ENCODE measurements at regions not wholly inside any gene's neighbourhood (a gene's known extent, or its start where the extent isn't known, plus 50 kb on each side); places are given as distances from the start of the nearest gene placed in this dataset.

DNA sequence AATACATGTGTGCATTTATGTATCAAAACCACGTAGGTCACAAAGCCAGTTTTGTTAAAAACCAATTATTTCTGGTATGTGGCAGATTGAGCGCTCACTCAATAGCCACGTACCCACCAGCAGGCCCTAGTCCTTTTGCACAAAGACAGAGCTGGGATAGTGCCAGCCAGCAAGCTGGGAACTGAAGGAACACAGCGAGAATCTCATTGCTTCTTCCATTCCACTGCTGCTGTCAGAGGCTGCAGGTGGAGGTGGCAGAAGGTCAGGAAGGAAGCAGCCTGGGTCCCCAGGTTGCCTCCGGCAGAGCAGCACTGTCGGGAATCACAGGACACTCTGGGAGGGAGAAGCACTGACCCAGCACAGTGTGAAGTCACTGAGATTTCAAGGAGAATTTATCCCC is 385.5 kb upstream of the PFKP start:
- no peaks in the 10 kb centered on the region for H3K27me3 ChIP-seq
- no peaks in the 10 kb centered on the region for H3K9me2 ChIP-seq (replicated peaks; ENCODE audit: insufficient read depth)
- H4K20me1 ChIP-seq (ENCODE audit: insufficient read depth, poor library complexity, severe bottlenecking), result no peaks in the 10 kb centered on the region
- H3K79me2 ChIP-seq, result no peaks in the 10 kb centered on the region
- no peak overlapping the region for H2AFZ ChIP-seq
- no peaks in the 10 kb centered on the region for H3K4me1 ChIP-seq (ENCODE audit: insufficient read depth)
- TF ChIP-seq, protein P1, sequence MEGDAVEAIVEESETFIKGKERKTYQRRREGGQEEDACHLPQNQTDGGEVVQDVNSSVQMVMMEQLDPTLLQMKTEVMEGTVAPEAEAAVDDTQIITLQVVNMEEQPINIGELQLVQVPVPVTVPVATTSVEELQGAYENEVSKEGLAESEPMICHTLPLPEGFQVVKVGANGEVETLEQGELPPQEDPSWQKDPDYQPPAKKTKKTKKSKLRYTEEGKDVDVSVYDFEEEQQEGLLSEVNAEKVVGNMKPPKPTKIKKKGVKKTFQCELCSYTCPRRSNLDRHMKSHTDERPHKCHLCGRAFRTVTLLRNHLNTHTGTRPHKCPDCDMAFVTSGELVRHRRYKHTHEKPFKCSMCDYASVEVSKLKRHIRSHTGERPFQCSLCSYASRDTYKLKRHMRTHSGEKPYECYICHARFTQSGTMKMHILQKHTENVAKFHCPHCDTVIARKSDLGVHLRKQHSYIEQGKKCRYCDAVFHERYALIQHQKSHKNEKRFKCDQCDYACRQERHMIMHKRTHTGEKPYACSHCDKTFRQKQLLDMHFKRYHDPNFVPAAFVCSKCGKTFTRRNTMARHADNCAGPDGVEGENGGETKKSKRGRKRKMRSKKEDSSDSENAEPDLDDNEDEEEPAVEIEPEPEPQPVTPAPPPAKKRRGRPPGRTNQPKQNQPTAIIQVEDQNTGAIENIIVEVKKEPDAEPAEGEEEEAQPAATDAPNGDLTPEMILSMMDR (IDR thresholded peaks at IDR 0.05; ENCODE audit: poor library complexity), result no peak
- TF ChIP-seq EZH2 (IDR thresholded peaks at IDR 0.05; ENCODE audit: borderline replicate concordance), result no peak
- no peak for TF ChIP-seq EZH2phosphoT487 (IDR thresholded peaks at IDR 0.05; ENCODE audit: low read depth, severe bottlenecking, unreplicated experiment)
- no peak overlapping the region for H3K4me3 ChIP-seq
- 81% methylated on average over 6 of the region's 6 CpGs for WGBS (ENCODE audit: low lambda C conversion rate, missing lambda C conversion rate)
- H3K27ac ChIP-seq, result no peak overlapping the region
- no peaks in the 10 kb centered on the region for H3K9me3 ChIP-seq (ENCODE audit: low read depth)
- H3K4me2 ChIP-seq, result no peak overlapping the region
- DNase-seq (ENCODE audit: low spot score), result no peak
- no peaks in the 10 kb centered on the region for H3K36me3 ChIP-seq (replicated peaks; ENCODE audit: insufficient read depth, low read depth)

DNA sequence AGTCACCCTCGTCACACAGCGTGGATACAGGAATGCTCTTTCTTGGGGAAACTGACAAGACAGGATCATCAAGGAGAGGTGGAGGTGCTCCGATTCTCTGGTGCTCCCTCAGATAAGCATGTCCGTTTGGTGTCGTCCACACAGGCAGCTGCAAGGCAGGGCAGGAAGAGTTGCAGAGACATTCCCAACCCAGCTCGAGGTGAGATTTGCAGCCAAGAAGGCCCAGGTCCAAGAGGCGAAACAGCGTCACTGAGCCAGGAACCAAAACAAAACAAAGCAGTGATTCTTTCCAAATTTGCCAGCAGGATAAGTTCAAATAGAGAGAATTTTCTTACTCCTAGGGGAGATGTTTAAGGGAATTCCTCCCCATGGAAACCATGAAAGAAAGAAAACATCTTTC is 386.5 kb upstream of the PFKP start:
- H3K9me3 ChIP-seq (ENCODE audit: low read depth), result no peaks in the 10 kb centered on the region
- WGBS (ENCODE audit: low lambda C conversion rate, missing lambda C conversion rate), result 89% methylated on average over 8 of the region's 8 CpGs
- no peaks in the 10 kb centered on the region for H3K27me3 ChIP-seq
- no peaks in the 10 kb centered on the region for H3K4me1 ChIP-seq (ENCODE audit: insufficient read depth)
- H4K20me1 ChIP-seq (ENCODE audit: insufficient read depth, poor library complexity, severe bottlenecking), result no peaks in the 10 kb centered on the region
- H3K4me3 ChIP-seq, result no peak overlapping the region
- H3K9me2 ChIP-seq (replicated peaks; ENCODE audit: insufficient read depth), result no peaks in the 10 kb centered on the region
- no peak overlapping the region for H3K27ac ChIP-seq
- no peak for TF ChIP-seq EZH2 (IDR thresholded peaks at IDR 0.05; ENCODE audit: borderline replicate concordance)
- no peak for TF ChIP-seq EZH2phosphoT487 (IDR thresholded peaks at IDR 0.05; ENCODE audit: low read depth, severe bottlenecking, unreplicated experiment)
- TF ChIP-seq, protein P1 (IDR thresholded peaks at IDR 0.05; ENCODE audit: poor library complexity), result no peak
- H3K4me2 ChIP-seq, result no peak overlapping the region
- no peaks in the 10 kb centered on the region for H3K36me3 ChIP-seq (replicated peaks; ENCODE audit: insufficient read depth, low read depth)
- H2AFZ ChIP-seq, result no peak overlapping the region
- no peaks in the 10 kb centered on the region for H3K79me2 ChIP-seq
- no peak for DNase-seq (ENCODE audit: low spot score)

DNA sequence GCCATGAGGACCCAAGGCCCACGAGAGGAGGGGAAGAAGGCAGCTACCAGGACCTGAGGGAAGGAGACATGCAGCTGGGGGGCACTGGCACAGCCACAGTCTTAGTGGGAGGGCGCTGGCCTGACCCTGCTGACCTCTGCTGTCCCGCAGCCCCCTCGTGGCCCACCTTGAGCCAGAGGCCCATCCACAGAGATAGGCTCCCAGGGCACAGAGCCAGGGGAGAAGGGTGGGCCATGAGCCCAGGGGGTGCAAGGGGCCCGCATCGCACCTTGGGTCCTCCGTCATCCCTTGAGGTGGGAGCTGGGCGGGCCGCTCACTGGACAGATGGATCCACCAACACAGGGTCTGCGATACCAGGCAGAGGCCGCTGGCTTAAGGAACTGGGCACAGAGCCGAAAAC is 387.7 kb upstream of the PFKP start:
- Histone ChIP-seq H3K9me2 (replicated peaks; ENCODE audit: insufficient read depth) (no peaks in the 10 kb centered on the region), H3K4me2 (no peak overlapping the region), H4K20me1 (ENCODE audit: insufficient read depth, poor library complexity, severe bottlenecking) (no peaks in the 10 kb centered on the region), H3K36me3 (replicated peaks; ENCODE audit: insufficient read depth, low read depth) (no peaks in the 10 kb centered on the region), H3K79me2 (no peaks in the 10 kb centered on the region), H3K4me3 (no peak overlapping the region), H3K4me1 (ENCODE audit: insufficient read depth) (no peaks in the 10 kb centered on the region), H3K27me3 (no peaks in the 10 kb centered on the region), H2AFZ (no peak overlapping the region), H3K27ac (no peak overlapping the region), H3K9me3 (ENCODE audit: low read depth) (no peaks in the 10 kb centered on the region)
- WGBS (ENCODE audit: low lambda C conversion rate, missing lambda C conversion rate), result 93% methylated on average over 12 of the region's 12 CpGs
- DNase-seq (ENCODE audit: low spot score), result no peak
- TF ChIP-seq, protein P1 (IDR thresholded peaks at IDR 0.05; ENCODE audit: poor library complexity), result no peak
- no peak for TF ChIP-seq EZH2 (IDR thresholded peaks at IDR 0.05; ENCODE audit: borderline replicate concordance)
- TF ChIP-seq EZH2phosphoT487 (IDR thresholded peaks at IDR 0.05; ENCODE audit: low read depth, severe bottlenecking, unreplicated experiment), result no peak

DNA sequence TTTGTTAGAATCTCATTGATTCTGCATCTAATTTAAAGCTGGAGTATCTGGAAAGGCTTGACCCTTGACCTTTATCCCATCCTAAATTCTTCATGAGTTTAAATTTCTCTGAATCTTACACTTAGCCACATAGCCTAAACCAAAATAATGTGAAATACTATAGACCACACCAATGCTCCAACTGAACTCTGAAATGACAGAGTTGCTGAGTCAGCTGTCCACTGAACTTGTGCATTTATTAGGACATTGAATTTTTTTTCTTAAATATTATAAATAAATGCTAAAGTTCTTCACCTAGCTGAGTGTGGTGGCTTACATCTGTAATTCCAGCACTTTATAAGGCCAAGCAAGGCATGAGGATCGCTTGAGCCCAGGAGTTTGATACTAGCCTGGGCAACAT is 390.9 kb upstream of the PFKP start:
- H3K4me3 ChIP-seq, result no peak overlapping the region
- H3K9me3 ChIP-seq (ENCODE audit: low read depth), result no peaks in the 10 kb centered on the region
- 100% methylated on average over 1 of the region's 1 CpG for WGBS (ENCODE audit: low lambda C conversion rate, missing lambda C conversion rate)
- no peak overlapping the region for H3K27ac ChIP-seq
- no peaks in the 10 kb centered on the region for H4K20me1 ChIP-seq (ENCODE audit: insufficient read depth, poor library complexity, severe bottlenecking)
- H3K9me2 ChIP-seq (replicated peaks; ENCODE audit: insufficient read depth), result no peaks in the 10 kb centered on the region
- no peak overlapping the region for H2AFZ ChIP-seq
- no peak for DNase-seq (ENCODE audit: low spot score)
- no peak overlapping the region for H3K4me2 ChIP-seq
- H3K27me3 ChIP-seq, result no peaks in the 10 kb centered on the region
- H3K36me3 ChIP-seq (replicated peaks; ENCODE audit: insufficient read depth, low read depth), result no peaks in the 10 kb centered on the region
- no peaks in the 10 kb centered on the region for H3K79me2 ChIP-seq
- H3K4me1 ChIP-seq (ENCODE audit: insufficient read depth), result no peaks in the 10 kb centered on the region
- TF ChIP-seq, protein P1 (IDR thresholded peaks at IDR 0.05; ENCODE audit: poor library complexity), result no peak
- no peak for TF ChIP-seq EZH2phosphoT487 (IDR thresholded peaks at IDR 0.05; ENCODE audit: low read depth, severe bottlenecking, unreplicated experiment)
- TF ChIP-seq EZH2 (IDR thresholded peaks at IDR 0.05; ENCODE audit: borderline replicate concordance), result no peak
